ENCODE measurements at regions not wholly inside any gene's neighbourhood (a gene's known extent, or its start where the extent isn't known, plus 50 kb on each side); places are given as distances from the start of the nearest gene placed in this dataset.
"Not testable (repeated sequence)": the region's sequence is repeated elsewhere in the genome, so short reads cannot be mapped to it uniquely, and the experiment has no call there.

DNA sequence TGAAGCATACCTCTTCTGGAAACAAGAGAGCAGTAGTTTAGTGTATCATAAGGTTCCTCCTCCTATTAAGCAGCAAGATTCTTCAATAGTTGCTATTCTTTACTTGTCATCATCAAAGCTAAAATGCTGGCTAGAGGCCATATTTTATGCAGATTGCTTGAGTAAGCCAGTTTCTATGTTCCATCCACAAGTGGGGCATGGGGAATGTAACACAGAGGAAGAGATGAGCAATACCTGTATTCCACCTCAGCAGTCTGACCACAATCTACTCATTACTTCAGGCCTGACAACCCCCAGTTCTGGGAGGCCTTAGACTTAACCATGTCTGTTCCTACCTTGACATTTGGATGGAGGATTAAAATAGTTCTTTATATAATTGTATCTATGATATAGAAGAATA lies 423.6 kb downstream of the BTG1 start:
- H3K27me3 ChIP-seq (ENCODE audit: low read depth), result no peaks in the 10 kb centered on the region
- no peak overlapping the region for H3K27ac ChIP-seq
- H3K9me3 ChIP-seq, result no peaks in the 10 kb centered on the region
- DNase-seq, result no peak
- intact Hi-C loops (cut with DNase I), result no loop called here
- TF ChIP-seq, protein P1, sequence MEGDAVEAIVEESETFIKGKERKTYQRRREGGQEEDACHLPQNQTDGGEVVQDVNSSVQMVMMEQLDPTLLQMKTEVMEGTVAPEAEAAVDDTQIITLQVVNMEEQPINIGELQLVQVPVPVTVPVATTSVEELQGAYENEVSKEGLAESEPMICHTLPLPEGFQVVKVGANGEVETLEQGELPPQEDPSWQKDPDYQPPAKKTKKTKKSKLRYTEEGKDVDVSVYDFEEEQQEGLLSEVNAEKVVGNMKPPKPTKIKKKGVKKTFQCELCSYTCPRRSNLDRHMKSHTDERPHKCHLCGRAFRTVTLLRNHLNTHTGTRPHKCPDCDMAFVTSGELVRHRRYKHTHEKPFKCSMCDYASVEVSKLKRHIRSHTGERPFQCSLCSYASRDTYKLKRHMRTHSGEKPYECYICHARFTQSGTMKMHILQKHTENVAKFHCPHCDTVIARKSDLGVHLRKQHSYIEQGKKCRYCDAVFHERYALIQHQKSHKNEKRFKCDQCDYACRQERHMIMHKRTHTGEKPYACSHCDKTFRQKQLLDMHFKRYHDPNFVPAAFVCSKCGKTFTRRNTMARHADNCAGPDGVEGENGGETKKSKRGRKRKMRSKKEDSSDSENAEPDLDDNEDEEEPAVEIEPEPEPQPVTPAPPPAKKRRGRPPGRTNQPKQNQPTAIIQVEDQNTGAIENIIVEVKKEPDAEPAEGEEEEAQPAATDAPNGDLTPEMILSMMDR (IDR thresholded peaks at IDR 0.05), result no peak
- no peak for ATAC-seq
- H3K4me1 ChIP-seq, result no peaks in the 10 kb centered on the region
- H3K4me3 ChIP-seq, result no peak overlapping the region
- no peaks in the 10 kb centered on the region for H3K36me3 ChIP-seq

DNA sequence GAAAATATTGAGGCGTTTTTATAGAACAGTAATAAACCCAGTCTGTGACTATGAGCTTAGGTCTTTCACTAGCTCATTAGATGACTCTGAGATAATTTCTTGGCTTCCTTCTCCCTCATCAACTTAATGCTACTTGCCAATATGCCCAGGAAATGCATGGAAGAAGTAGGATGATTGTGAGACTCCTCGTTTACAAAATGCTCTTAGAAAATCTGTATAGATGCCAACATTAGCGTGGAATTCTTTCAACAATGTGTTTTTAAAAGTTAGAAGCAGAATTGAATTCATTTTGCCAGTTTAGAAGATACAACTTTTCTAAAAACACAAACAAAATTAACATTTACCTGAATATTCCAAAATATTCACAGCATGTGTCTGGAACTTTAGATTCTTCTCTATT lies 424.6 kb downstream of the BTG1 start:
- Histone ChIP-seq H3K4me1 (no peaks in the 10 kb centered on the region), H3K9me3 (no peaks in the 10 kb centered on the region), H3K36me3 (no peaks in the 10 kb centered on the region), H3K27me3 (ENCODE audit: low read depth) (no peaks in the 10 kb centered on the region), H3K27ac (no peak overlapping the region), H3K4me3 (no peak overlapping the region)
- ATAC-seq (no peak), DNase-seq (no peak)
- intact Hi-C loops (cut with DNase I), result no loop called here
- TF ChIP-seq, protein P1 (IDR thresholded peaks at IDR 0.05), result no peak

DNA sequence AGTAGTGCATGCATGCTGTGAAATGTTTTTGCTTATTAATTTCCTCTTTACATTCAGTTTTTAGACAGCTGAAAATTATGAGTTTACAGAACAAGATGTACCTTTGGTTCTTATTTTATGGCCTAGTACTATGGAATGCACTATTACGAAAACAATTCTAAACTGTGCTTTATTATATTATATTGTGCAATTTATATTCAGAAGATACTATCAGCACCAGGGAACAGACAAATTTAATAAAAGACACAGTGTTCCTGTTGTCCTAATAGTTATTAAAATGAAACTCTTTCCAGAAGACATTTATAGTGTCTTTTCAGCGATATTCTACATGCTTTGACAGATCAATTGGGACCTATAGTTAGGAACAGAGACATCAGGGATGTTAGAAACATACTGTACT lies 427.3 kb downstream of the BTG1 start:
- H3K27me3 ChIP-seq (ENCODE audit: low read depth), result no peaks in the 10 kb centered on the region
- ATAC-seq (no peak), DNase-seq (no peak)
- H3K9me3 ChIP-seq, result no peaks in the 10 kb centered on the region
- intact Hi-C loops (cut with DNase I), result no loop called here
- no peaks in the 10 kb centered on the region for H3K36me3 ChIP-seq
- TF ChIP-seq, protein P1 (IDR thresholded peaks at IDR 0.05), result no peak
- no peaks in the 10 kb centered on the region for H3K4me1 ChIP-seq
- H3K27ac ChIP-seq, result no peak overlapping the region
- H3K4me3 ChIP-seq, result no peak overlapping the region

DNA sequence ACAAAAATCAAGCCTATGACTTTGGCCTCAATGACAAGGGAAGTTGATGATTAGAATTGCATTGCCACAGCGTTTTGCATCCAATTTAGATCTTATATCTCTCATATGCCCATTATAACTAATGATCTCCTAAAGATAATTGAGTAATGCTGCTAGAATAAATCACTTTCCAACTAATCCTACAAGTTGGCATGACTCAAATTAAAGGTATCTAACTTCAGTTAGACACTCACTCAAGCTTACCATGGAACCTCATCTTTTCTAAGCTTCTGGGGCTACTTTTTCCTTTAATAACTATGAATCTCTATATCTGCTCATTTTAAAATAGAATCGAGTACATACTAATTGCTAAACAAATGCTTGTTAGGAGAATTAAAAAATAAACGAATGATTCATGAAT lies 427.8 kb downstream of the BTG1 start:
- Histone ChIP-seq H3K4me1 (no peaks in the 10 kb centered on the region), H3K4me3 (no peak overlapping the region), H3K27me3 (ENCODE audit: low read depth) (no peaks in the 10 kb centered on the region), H3K9me3 (no peaks in the 10 kb centered on the region), H3K36me3 (no peaks in the 10 kb centered on the region), H3K27ac (no peak overlapping the region)
- TF ChIP-seq, protein P1 (IDR thresholded peaks at IDR 0.05), result no peak
- DNase-seq (no peak), ATAC-seq (no peak)
- intact Hi-C loops (cut with DNase I), result no loop called here

DNA sequence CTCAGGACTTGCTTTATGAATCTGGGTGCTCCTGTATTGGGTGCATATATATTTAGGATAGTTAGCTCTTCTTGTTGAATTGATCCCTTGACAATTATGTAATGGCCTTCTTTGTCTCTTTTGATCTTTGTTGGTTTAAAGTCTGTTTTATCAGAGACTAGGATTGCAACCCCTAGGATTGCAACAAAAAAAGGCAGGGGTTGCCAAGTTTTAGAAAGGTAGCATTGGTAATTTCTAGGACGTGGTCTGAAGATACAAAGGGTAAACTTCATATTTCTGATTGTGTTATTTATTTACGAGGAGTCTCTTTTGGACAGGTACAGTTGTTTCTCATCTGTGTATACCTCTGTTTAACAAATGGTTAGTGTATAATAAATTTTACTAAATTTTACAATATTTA lies 433.7 kb downstream of the BTG1 start:
- intact Hi-C loops (cut with DNase I); H3K36me3 ChIP-seq: not testable (repeated sequence)

DNA sequence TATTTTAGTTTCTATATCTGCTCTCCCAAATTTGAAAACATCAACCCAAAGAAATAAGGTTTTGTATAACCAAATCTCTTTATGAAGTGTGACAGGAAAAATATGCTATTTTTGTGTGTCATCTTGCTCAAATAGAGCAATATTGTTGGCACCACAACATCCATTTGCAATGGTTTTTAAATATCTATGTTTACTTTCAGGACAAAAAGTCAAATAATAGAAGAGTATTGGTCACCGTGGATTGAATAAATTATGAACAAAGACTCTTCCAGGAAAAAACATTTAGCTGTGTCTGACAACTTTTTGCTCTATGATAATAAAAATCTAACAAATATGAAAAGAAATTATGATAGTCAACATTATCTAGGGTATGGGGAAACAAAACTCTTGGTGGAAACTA lies 439.2 kb downstream of the BTG1 start:
- H3K4me1 ChIP-seq, result no peaks in the 10 kb centered on the region
- DNase-seq (no peak), ATAC-seq (no peak)
- H3K9me3 ChIP-seq, result no peaks in the 10 kb centered on the region
- no peak overlapping the region for H3K27ac ChIP-seq
- TF ChIP-seq, protein P1 (IDR thresholded peaks at IDR 0.05), result no peak
- H3K4me3 ChIP-seq, result no peak overlapping the region
- no peaks in the 10 kb centered on the region for H3K27me3 ChIP-seq (ENCODE audit: low read depth)
- intact Hi-C loops (cut with DNase I), result no loop called here
- no peaks in the 10 kb centered on the region for H3K36me3 ChIP-seq

More for the DNA sequence above, 433.7 kb downstream of the BTG1 start:
- not testable (repeated sequence) for H3K9me3 ChIP-seq; H3K27me3 ChIP-seq (ENCODE audit: low read depth); H3K4me1 ChIP-seq; ATAC-seq; H3K4me3 ChIP-seq; DNase-seq; H3K27ac ChIP-seq

All from lower lobe of right lung (tissue), 2 donors.